NT2/D1 (cell line): ENCODE measurements at regions not wholly inside any gene's neighbourhood (a gene's known extent, or its start where the extent isn't known, plus 50 kb on each side); places are given as distances from the start of the nearest gene placed in this dataset.

ENCODE experiments used
- DNase-seq: peaks from one replicate; pipeline ENCODE4 v3.0.0-alpha.2; 2011; ENCODE audit warnings: low read depth, low spot score
- H3K27me3 ChIP-seq: 2 replicates; pipeline ENCODE4 v1.6.0; 2011; ENCODE audit warnings: mild to moderate bottlenecking; ENCODE audit not compliant: insufficient read length, insufficient read depth
- H3K36me3 ChIP-seq: 2 replicates; pipeline ENCODE4 v1.6.1; 2011; ENCODE audit warnings: mild to moderate bottlenecking, low read length, mixed read lengths; ENCODE audit not compliant: insufficient read depth, insufficient read length
- H3K4me1 ChIP-seq: 2 replicates; pipeline ENCODE4 v1.5.1; 2011; ENCODE audit not compliant: insufficient read depth, insufficient read length
- H3K4me3 ChIP-seq: 2 replicates; pipeline ENCODE4 v1.5.1; 2011; ENCODE audit warnings: low read depth; ENCODE audit not compliant: insufficient read length
- H3K9ac ChIP-seq: 2 replicates; pipeline ENCODE4 v1.6.0; 2011; ENCODE audit warnings: low read depth; ENCODE audit not compliant: insufficient read length
- H3K9me3 ChIP-seq: 2 replicates; pipeline ENCODE4 v1.5.1; 2011; ENCODE audit warnings: mild to moderate bottlenecking, low read length; ENCODE audit not compliant: insufficient read depth
- SUZ12 ChIP-seq: IDR thresholded peaks from 2 replicates; pipeline ENCODE4 v1.6.1; 2011; ENCODE audit not compliant: insufficient read length, insufficient read depth; ENCODE audit errors: extremely low read depth
- YY1 ChIP-seq: IDR thresholded peaks from 2 replicates; pipeline ENCODE4 v1.6.1; 2011; ENCODE audit not compliant: insufficient read length, insufficient read depth
- ZNF274 ChIP-seq: IDR thresholded peaks from 2 replicates; pipeline ENCODE4 v1.6.1; 2011; ENCODE audit warnings: mild to moderate bottlenecking, low read depth, low read length

GRCh38 chr3:29090912-29091597 is 189.8 kb upstream of the RBMS3 start:
- H3K27me3 ChIP-seq: no peaks in the 10 kb centered on the region
- no peak overlapping the region for H3K9ac ChIP-seq
- H3K4me1 ChIP-seq: no peaks in the 10 kb centered on the region
- H3K4me3 ChIP-seq: no peak overlapping the region
- no peak for TF ChIP-seq ZNF274
- TF ChIP-seq SUZ12: no peak
- no peak for TF ChIP-seq YY1
- no peaks in the 10 kb centered on the region; the same call in 1 of the 2 replicates for H3K9me3 ChIP-seq
- DNase-seq: no peak
- no peaks in the 10 kb centered on the region for H3K36me3 ChIP-seq

- Histone ChIP-seq H3K36me3 (no peaks in the 10 kb centered on the region), H3K9me3 (no peaks in the 10 kb centered on the region; the same call in 1 of the 2 replicates), H3K4me1 (no peaks in the 10 kb centered on the region), H3K9ac (no peak overlapping the region), H3K4me3 (no peak overlapping the region), H3K27me3 (no peaks in the 10 kb centered on the region)
- no peak for DNase-seq
- TF ChIP-seq YY1: no peak
Observed at GRCh38 chr3:29091599-29092189, 189.2 kb upstream of the RBMS3 start.

GRCh38 chr3:29092348-29092747 is 188.5 kb upstream of the RBMS3 start:
- Histone ChIP-seq H3K27me3 (no peaks in the 10 kb centered on the region), H3K9ac (no peak overlapping the region), H3K36me3 (no peaks in the 10 kb centered on the region), H3K4me3 (no peak overlapping the region), H3K4me1 (no peaks in the 10 kb centered on the region), H3K9me3 (no peaks in the 10 kb centered on the region; the same call in 1 of the 2 replicates)
- no peak for DNase-seq
- TF ChIP-seq SUZ12: no peak

- no peak for DNase-seq
- TF ChIP-seq ZNF274 (no peak), SUZ12 (no peak), YY1 (no peak)
- Histone ChIP-seq H3K9ac (no peak overlapping the region), H3K9me3 (no peaks in the 10 kb centered on the region), H3K4me3 (no peak overlapping the region), H3K4me1 (no peaks in the 10 kb centered on the region), H3K27me3 (no peaks in the 10 kb centered on the region), H3K36me3 (no peaks in the 10 kb centered on the region)
Observed at GRCh38 chr3:29099296-29099695, 181.6 kb upstream of the RBMS3 start.

- Histone ChIP-seq H3K9me3 (no peaks in the 10 kb centered on the region), H3K9ac (no peak overlapping the region), H3K4me3 (no peak overlapping the region), H3K36me3 (no peaks in the 10 kb centered on the region), H3K27me3 (no peaks in the 10 kb centered on the region), H3K4me1 (no peaks in the 10 kb centered on the region)
- TF ChIP-seq YY1 (no peak), SUZ12 (no peak), ZNF274 (no peak)
- no peak for DNase-seq
Observed at GRCh38 chr3:29099775-29100174, 181.1 kb upstream of the RBMS3 start.

- DNase-seq: no peak
- TF ChIP-seq SUZ12: no peak
- no peak for TF ChIP-seq ZNF274
- TF ChIP-seq YY1: no peak
- Histone ChIP-seq H3K4me3 (no peak overlapping the region), H3K4me1 (no peaks in the 10 kb centered on the region), H3K9me3 (no peaks in the 10 kb centered on the region), H3K9ac (no peak overlapping the region), H3K27me3 (no peaks in the 10 kb centered on the region), H3K36me3 (no peaks in the 10 kb centered on the region)
Observed at GRCh38 chr3:29100292-29100691, 180.6 kb upstream of the RBMS3 start.

- no peaks in the 10 kb centered on the region for H3K9me3 ChIP-seq
- H3K9ac ChIP-seq: no peak overlapping the region
- no peaks in the 10 kb centered on the region for H3K36me3 ChIP-seq
- H3K4me1 ChIP-seq: no peaks in the 10 kb centered on the region
- DNase-seq: no peak
- no peak for TF ChIP-seq SUZ12
- no peak for TF ChIP-seq ZNF274
- TF ChIP-seq YY1: no peak
- no peak overlapping the region for H3K4me3 ChIP-seq
- H3K27me3 ChIP-seq: no peaks in the 10 kb centered on the region
Observed at GRCh38 chr3:29128001-29128400, 152.9 kb upstream of the RBMS3 start.

- H3K4me3 ChIP-seq: no peak overlapping the region
- H3K4me1 ChIP-seq: no peaks in the 10 kb centered on the region
- H3K9me3 ChIP-seq: no peaks in the 10 kb centered on the region
- no peaks in the 10 kb centered on the region for H3K27me3 ChIP-seq
- no peaks in the 10 kb centered on the region for H3K36me3 ChIP-seq
- DNase-seq: no peak
- no peak overlapping the region for H3K9ac ChIP-seq
- TF ChIP-seq ZNF274 (no peak), YY1 (no peak), SUZ12 (no peak)
Observed at GRCh38 chr3:29137601-29138000, 143.3 kb upstream of the RBMS3 start.
